ENCODE measurements at regions not wholly inside any gene's neighbourhood (a gene's known extent, or its start where the extent isn't known, plus 50 kb on each side); places are given as distances from the start of the nearest gene placed in this dataset.
"Not testable (repeated sequence)": the region's sequence is repeated elsewhere in the genome, so short reads cannot be mapped to it uniquely, and the experiment has no call there.

- no peak for DNase-seq
These were observed 57.0 kb upstream of the MSN start for GRCh38 chrX:65610481-65610880.

DNA sequence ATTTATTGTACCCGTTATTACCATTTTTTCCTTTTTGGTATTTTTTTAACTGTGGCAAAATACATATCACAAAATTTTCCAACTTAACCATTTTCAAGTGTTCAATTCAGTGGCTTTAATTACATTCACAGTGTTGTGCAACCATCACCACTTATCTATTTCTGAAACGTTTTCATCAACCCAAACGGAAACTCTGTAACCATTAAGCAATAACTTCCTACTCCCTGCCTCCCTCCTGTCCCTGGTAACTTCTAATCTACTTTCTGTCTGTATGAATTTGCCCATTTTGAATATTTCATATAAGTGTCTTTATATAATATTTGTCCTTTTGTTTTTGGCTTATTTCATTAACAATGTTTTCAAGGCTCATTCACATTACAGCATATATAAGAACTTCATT lies 57.4 kb upstream of the MSN start:
- no peak for DNase-seq

DNA sequence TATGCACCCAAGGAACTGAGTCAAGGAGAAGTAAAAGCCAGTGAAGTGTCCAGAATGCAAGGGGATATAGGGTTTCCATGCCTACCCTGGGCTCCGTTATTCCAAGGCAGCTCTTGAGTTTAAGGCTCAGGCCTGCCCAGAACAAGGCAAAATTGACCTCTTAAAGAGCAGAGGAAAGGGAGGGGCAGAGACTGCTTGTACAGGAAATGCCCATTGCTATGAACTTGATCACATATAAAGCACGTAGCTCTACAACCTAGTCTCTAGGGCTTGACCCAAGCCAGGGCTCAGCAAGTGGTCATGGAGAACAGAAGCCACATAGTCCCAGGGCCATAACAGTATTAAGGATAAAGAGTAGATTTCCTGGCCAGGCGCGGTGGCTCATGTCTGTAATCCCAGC lies 58.2 kb upstream of the MSN start:
- no peak for DNase-seq

DNA sequence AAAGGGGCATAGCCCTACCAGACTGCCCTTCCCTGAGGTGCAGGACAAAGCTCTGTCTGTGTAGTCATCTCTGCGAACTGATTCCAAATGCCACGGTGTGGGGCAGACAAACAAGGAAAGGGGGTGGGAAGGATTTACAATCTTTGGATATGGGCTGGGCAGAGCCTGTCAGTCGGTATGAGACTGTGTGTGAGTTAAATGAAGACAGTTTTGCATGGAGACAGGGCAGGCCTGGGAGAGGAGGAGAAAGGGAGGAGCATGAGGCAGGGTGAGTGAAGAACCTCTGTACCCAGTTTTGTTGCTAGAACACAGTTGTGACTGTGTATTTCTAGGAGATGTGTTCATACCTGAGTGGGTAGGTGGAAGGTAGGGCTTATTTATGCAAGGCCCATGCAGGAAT lies 59.4 kb upstream of the MSN start:
- DNase-seq: no peak

DNA sequence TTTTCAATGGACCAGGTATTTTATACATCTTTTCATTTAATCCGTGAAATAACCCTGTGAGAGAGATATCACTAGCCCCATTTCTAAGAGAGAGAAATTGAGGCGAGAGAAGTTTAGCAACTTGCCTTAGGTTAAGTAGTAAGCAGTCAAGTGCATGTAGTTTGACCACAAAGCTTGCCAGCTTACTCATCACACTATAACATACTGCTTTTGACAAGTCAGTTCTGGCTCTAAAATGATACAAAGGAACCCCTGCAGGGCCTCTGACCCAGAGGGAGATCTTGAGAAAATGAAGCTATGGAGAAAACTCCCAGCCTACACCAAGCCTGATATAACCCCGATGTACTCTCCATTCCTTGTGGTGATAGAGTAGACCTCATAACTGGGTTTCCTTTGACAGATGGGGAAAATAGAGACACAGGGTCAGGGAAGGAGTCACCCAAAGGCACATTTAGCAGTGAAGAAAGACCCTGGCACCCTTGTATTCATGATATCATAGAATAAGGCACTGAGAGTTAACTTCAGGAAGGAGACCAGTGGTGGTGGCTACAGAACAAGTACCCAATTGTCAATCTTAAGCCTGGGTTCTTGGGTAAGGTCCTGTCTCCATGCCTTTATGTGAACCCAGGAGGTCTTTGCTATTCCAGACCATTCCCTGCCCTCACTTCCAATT lies 60.2 kb upstream of the MSN start:
- no peak for DNase-seq

GRCh38 chrX:65602221-65602560 lies 65.3 kb upstream of the MSN start:
- no peak for DNase-seq

- peak; percentile 67 for DNase-seq
These were observed 65.8 kb upstream of the MSN start for GRCh38 chrX:65601530-65602220.

DNA sequence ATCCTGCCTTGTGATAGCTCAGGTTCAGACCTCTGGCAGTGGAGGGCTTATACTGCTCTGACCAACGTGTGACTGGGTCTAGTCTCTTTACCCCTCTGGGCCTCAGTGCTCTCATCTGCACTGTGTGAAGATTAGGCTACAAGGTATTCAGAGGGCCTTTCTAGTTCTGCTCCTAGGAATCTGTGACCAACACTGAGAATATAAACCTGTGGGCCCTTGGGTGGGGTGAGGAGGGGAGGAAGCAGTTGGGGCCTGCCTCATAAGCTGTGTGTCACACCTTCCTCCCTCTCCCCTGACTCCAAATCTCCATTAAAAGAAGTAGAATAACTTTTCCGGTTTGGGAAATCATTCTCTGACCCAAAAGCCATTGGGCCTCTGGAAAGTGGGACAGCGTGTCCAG lies 66.3 kb upstream of the MSN start:
- DNase-seq: no peak

DNA sequence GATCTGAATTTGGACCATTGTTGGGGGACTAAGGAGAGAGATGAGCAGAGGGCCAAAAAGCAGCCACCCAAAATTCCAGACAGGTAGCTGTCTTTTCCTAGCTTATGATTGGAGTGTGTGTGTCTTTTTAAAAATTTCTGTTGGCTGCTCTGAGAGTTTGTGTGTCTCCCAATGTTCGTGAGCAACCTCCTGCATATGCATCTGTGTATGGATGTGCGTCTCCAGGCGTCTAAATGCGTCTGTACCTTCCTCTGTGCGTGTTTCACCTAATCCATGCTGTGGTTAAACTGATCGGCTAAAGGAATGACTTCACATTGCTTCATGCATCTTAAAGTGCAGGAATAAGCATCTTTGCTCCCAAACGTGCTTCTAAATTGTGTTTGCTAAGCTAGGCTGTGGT lies 65.5 kb upstream of the LAS1L start:
- DNase-seq: no peak

DNA sequence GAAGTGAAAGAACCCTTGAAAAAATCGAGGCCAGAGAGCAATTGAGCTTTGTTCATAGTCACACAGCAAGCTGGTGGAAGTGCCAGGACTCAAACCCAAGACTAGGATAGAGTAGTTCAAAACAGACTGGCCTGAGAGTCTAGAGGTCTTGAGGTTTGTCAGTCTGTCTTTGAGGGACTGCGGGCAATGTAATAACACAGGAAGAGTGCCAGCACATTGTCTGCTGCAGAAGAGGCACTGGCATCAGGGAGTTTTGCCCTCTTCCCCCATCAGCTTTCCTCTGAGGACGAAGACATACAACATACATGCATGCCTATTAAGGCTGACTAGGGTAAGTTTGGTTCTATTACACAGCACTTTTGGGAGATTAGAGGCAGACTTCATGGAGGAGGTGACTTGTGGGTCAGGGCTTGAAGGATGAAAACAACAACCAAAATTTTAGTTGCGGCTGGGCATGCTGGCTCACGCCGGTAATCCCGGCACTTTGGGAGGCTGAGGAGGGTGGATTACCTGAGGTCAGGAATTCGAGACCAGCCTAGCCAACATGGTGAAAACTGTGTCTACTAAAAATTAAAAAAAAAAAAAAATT lies 64.1 kb upstream of the LAS1L start:
- no peak for DNase-seq

DNA sequence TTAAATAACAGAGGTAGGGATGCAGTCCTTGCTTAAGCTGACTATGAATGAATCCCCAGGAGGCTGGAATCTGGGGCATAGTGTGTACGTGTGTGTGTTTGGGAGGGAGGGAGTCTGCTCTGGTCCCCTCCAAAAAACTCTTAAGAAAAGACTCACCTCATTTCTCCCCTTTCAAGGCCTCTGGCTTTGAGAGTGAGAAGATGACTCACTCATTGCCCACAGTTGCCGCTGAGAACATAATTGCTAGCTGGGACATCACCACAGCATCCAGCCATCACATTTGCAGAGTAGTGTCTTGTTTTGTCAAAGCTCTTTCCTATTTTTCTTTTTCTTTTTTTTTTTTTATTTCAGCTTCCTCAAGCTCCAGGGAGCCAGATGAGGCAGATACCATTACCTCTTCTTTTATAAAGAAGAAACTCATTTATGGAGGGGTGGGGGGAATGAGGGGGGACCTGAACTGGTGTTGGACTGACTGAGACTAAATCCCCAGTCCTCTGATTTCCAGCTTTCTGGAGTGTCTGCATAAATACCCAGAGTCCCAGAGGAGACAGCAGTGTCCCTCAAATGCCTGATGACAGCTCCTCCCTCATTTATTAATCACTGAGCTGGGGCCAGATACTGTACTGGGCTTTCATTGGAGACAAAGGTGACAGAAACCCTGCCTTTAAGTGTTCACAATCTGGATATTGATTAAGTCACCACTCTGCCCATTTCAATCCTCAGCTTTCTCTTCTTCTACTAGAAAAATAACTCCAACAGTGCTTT lies 61.9 kb upstream of the LAS1L start:
- peak; percentile 62 for DNase-seq

DNA sequence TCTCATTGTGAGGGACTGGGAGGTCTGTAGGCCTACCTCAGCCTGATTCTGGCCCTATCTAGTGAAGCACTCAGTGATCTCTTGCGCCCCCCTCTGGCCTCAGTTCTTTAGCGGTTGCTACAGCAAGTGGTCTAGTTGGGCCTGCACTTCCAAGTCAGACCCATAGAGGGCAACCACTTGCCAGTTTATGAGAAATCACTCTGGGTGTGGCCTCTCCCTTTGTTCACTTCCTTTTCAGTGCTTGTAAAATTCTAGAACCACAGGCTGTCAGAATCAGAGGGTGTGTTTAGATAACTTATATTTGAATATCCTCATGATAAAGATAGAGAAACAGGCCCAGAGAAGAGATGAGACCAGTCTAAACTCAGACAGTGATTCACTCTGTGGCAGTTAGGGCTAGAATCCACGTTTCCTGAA lies 60.9 kb upstream of the LAS1L start:
- peak; percentile 93 for DNase-seq

GRCh38 chrX:65591206-65591605 lies 56.6 kb upstream of the LAS1L start:
- DNase-seq: no peak

DNA sequence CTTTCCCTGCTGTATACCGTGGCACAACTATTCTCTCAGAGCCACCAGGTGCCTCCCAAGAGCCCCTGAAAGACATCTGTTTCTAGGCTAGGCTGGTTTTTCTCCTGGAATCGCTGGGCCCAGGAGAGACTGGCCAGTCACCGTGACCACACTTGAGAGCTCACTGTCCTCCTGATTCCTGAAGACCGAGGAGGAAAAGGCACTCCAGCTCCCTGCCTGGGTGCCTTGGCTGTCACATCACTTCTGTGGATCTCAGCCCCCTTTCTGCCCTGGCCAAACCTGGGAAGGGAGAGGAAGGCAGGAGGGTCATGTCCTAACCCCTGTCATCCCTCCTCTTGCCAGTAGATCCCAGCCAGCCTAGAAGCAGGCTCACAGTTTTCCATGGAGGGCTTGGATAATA lies 54.7 kb upstream of the LAS1L start:
- no peak for DNase-seq

- DNase-seq: no peak
These were observed 54.2 kb upstream of the LAS1L start for GRCh38 chrX:65588795-65589194.

DNA sequence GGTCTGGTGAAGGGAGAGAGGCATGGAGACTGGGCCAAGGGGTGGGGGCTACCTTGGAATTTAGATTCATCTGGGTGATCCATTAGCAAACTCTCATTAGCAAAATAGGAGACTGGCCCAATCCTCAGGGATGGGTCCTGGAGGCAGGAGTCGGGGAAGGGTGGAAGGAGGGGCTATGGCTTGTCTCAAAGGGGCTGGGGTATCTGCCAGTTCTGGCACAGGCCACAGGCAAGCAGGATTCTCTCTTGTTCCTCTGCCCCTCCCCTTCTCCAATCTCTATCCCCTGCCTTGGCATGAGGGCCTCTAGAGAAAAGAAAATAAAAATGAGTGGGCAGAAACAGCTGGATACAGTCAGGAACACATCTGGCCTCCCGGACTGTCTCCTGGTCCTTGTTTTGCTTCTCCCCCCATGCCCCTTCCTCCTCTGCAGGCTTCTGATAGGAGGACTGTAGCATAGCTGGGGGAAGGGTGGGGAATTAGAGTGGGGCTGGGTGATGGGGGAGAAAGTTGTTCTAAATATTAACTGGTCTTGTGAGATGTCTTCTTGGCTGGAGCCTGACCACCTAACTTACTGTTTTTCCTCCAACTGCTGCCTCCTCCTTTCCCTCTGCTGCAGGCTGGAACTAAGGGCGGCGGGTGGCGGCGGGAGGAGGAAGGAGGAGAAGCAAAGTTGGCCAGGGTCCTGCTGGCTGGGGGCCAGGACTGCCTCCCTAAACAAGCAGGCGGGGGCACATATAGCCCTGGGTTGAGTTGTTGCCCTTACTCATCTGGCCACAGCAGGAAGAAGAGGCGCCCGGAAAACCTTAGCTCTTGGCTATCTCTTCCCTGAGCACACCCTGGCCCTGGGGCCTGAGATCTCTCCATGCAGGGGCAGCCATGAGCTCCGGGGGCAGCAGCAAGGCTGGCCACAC lies 53.3 kb upstream of the LAS1L start:
- no peak for DNase-seq

- DNase-seq: no peak
These were observed 51.9 kb upstream of the LAS1L start for GRCh38 chrX:65586491-65586890.

GRCh38 chrX:65585226-65585625 lies 50.6 kb upstream of the LAS1L start:
- DNase-seq: not testable (repeated sequence)
